ENCODE measurements at regions not wholly inside any gene's neighbourhood (a gene's known extent, or its start where the extent isn't known, plus 50 kb on each side); places are given as distances from the start of the nearest gene placed in this dataset.

DNA sequence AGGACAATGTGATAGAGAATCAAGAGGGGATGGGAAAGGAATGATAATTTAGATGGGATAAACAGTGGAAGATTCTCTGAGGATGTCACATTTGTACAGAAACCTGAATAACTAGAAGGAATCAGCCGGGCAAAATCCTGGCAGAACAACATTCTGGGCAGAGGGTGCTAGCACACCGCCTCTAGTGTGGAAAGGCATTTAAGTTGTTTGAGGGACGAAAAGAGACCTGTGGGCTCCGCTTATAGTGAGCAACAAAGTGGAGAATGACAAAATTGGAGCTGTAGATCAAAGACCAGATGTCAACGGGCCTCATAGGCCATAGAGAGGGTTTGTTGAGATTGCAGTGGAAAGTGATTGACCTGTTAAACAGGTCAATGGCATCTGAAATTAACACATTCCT, 596.0 kb upstream of the SLIT2 start:
- TF ChIP-seq POLR2AphosphoS5 (IDR thresholded peaks at IDR 0.05; ENCODE audit: low read depth, low read length) (no peak), TAF1 (IDR thresholded peaks at IDR 0.05; ENCODE audit: borderline replicate concordance, low read depth, low read length) (no peak), POLR2A (IDR thresholded peaks at IDR 0.05; ENCODE audit: low read depth, low read length) (no peak)
